ENCODE measurements at regions not wholly inside any gene's neighbourhood (a gene's known extent, or its start where the extent isn't known, plus 50 kb on each side); places are given as distances from the start of the nearest gene placed in this dataset.
"Not testable (repeated sequence)": the region's sequence is repeated elsewhere in the genome, so short reads cannot be mapped to it uniquely, and the experiment has no call there.

GRCh38 chr15:87672309-87673288, 583.9 kb downstream of the NTRK3 start:
- no peak for DNase-seq

DNA sequence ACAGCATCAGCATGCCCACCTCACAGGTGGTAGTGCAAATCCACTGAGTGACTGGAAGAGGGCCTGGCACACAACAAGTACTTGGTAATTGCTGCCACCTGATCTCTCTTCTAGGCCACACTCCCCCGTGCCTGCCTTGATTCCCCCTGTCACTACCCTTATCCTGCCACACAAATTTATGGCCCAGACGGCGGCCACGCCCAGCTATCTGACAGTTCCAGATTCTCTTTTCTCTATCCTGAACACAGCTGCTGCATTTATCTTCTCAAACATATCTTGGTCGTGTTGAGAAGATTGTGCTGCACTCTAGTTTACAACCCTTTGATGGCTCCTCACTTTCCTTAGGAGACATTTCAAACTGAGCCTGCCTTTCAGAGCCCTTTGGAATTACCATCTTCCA, 585.2 kb downstream of the NTRK3 start:
- no peak for DNase-seq

DNA sequence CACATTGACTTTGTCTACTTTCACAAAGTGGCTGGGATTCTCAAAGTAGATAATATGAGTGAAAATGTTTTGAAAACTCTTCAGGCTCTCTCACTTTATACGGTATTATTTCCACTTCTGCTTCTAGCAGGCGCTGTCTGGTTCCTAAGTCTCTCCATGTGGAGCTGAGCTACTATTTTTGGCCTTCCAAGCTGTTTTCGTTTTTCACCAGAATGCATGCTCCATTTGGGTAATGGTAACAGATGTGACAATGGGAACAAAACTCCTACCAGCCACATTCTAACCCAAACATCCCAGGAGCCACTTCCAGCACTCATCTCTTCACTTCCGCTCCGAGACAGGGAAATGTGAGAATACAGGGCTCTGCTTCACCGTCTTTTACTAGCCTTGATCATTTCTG, 586.7 kb downstream of the NTRK3 start:
- no peak for DNase-seq

- not testable (repeated sequence) for DNase-seq
Observed at GRCh38 chr15:87668768-87669564, 587.6 kb downstream of the NTRK3 start.

- DNase-seq: no peak
Observed at GRCh38 chr15:87667643-87668042, 588.9 kb downstream of the NTRK3 start.

GRCh38 chr15:87662575-87662974, 594.0 kb downstream of the NTRK3 start:
- no peak for DNase-seq

- DNase-seq: no peak
Observed at GRCh38 chr15:87661454-87662355, 594.8 kb downstream of the NTRK3 start.

GRCh38 chr15:87660251-87661129, 596.0 kb downstream of the NTRK3 start:
- DNase-seq: no peak

GRCh38 chr15:87656372-87656771, 600.2 kb downstream of the NTRK3 start:
- DNase-seq: no peak

GRCh38 chr15:87653646-87654045, 602.9 kb downstream of the NTRK3 start:
- DNase-seq: no peak

- no peak for DNase-seq
Observed at GRCh38 chr15:87649175-87649574, 607.4 kb downstream of the NTRK3 start.

DNA sequence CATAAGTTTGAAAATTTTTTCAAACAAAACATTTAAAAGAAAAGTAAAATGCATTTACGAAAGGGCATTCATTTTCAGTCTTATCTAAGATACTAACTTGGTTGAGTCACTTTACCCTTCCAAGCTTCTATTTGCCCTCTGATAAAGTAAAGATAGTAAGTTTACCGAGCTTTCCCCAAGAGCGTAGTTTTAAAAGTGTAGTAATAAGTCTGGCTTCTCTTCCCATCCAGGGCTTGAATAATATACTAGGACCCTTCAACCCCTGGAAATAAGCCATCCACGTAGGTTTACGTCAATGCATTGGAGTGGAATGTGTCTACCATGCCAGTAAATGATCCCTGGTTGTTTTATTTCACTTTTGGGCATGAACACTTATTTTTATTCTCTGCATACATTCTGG, 608.3 kb downstream of the NTRK3 start:
- DNase-seq: no peak

DNA sequence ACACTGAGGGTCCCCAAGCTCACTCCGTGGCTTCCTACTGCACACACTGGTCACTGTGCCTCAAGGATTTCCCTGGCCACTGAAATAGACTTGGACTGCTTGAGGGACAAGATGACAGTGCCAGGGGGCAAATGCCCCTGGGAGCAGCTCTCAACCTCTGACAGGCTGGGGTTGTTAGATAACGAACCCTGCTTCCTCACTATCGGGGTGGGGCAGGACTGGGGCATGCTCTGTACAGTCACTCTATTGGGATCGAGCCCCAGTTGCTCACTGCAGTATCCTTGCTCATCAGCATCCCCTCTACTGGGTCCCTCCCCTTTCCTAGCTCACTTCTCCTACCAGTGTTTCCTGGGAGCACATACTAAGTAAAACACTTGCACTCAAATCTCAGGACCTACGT, 610.8 kb downstream of the NTRK3 start:
- DNase-seq: no peak

- not testable (repeated sequence) for DNase-seq
Observed at GRCh38 chr15:87642997-87643396, 613.5 kb downstream of the NTRK3 start.

DNA sequence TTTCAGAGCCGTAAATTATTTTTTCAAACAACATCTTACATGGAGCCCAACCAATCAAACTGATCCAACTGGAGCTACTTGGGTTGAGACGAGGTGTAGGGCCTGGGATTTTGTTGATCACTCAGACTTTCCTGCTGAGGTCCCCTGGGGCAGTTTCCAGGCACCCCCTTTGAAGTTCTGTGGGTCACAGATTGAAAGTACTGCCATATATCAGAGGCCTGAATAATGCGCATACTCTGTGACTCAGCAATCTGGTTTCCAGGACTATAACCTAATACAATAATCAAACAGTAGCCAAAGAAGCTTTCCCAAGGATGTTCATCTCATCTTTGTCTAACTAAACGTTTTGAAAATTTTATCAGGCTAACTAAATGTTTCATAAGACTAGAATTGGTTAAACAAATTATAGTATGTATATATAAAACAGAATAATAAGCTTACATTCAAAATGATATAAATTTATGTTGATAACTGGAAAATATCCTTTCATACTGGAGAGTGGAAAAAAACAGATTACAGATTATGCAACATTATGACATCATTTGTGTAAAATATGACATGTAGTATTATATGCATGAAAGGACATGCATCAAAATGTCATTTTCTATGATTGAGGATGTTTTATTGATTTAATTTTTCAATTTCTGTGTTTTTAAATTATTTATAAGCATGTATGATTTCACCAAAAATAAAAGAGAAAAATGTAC, 617.1 kb downstream of the NTRK3 start:
- DNase-seq: no peak

DNA sequence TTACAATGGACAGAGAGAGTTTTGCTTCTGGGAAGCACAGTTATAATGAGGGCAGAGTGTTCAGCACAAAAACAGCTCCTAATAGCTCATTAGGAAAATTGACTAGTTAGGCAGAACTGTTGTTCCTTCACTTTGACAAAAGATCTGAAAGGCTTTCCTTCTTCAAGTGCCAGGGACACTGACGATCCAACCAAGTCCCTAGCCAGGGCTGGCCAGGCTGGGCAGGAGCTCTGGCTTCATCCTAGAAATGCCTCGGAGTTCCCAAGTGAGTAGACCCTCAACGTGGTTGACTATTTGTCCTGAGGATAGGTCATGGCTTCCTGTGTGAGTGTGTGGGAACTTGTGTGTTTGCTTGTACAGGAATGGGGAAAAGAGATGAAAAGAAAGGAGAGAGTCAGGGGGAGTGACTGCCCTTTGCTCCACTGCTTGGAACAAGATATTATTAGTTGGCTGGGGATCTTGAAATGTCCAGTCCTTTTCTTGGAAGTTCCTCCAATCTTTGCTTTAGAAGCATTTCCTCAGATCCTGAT, 617.9 kb downstream of the NTRK3 start:
- DNase-seq: no peak

GRCh38 chr15:87634361-87634760, 622.2 kb downstream of the NTRK3 start:
- no peak for DNase-seq

DNA sequence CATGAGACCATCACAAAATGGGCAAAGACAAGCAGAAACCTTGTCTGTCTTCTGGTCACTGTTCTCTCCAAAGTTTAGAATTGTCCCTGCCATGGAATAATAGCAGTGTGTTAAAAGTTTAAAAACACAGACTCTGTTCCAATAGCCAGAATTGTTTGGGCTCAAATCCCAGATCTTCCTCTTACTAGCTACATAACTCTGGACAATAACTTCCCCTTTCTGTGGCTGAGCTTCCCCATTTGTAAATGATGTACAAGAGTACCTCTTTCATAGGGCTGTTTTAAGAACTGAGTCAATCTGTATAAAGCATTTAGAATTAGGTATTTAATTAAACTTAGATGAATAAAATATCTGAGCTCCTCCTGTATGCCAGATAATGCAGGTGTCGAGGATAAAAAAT, 623.0 kb downstream of the NTRK3 start:
- no peak for DNase-seq

DNA sequence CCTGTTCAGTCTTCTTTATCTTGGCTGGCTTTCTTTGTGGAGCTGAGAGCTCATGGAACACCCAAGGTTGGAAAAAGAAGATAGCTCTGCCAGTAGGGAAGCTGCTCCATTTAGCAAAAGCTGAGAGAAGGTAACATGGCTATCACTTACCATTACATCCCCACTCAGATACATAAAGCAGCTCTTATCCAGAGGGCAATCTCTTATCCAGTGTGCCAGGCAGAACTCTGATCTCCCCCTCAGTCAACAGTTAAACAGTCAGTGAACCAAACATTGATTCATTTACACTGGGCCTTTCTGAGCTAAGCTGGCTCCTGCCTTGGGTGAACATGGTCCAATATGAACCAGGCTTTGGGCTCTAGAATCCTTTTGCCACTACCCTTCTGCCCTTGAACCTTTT, 624.2 kb downstream of the NTRK3 start:
- DNase-seq: no peak

GRCh38 chr15:87631775-87632174, 624.8 kb downstream of the NTRK3 start:
- DNase-seq: no peak

DNA sequence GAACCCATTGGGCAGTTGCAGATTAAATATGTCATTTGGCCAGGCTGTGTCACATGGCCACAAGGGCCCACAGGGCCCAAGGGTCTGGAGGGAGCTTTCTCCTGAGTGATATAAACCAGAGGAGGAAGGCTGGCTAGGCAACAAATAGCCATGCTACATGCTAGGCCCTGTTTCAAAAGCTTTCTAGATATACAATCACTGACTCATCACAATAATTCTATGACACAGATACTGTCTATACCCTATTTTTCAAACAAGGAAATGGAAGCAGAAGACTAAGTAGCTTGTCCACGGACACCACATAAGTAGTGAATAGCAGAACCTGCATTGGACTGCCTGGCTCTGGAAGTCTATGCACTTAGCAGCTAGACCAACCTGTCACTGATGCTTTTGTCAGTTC, 625.4 kb downstream of the NTRK3 start:
- DNase-seq: no peak
